D721Med (cell line): ENCODE measurements at regions not wholly inside any gene's neighbourhood (a gene's known extent, or its start where the extent isn't known, plus 50 kb on each side); places are given as distances from the start of the nearest gene placed in this dataset.

Experiments
- DNase-seq: peaks from one replicate; pipeline ENCODE4 v3.0.0; 2011; ENCODE audit warnings: low spot score; ENCODE audit not compliant: insufficient read length
- FAIRE-seq: peaks from 2 replicates; lab custom pipeline; 2011; peaks lifted over from hg19 to GRCh38; lab: Jason Lieb, UNC
- TF ChIP-seq, protein P1 (sequence below): IDR thresholded peaks from 2 replicates; pipeline ENCODE4 v1.5.1; 2012; ENCODE audit warnings: mild to moderate bottlenecking, control low read depth; ENCODE audit not compliant: insufficient read depth; ENCODE audit errors: missing control alignments

DNA sequence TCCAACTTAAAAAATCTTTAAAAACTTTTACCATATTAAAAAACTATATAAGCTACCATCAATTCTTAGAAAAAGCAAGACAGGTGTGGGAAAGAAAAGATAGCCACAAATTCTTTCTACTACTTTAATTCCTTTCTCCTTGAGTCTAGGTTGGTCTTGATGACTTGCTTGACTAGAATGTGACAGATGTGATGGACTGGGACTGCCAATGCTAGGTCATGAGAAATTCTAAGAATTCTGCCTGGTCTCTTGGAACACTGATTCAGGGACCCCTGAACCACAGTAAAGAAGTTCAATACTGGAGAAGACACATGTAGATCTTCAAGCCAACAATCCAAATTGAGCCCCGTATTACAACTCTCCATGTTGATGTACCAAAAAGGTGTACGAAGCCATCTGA, 326.6 kb upstream of the B3GALT2 start:
- DNase-seq (no peak), FAIRE-seq (no peak)

DNA sequence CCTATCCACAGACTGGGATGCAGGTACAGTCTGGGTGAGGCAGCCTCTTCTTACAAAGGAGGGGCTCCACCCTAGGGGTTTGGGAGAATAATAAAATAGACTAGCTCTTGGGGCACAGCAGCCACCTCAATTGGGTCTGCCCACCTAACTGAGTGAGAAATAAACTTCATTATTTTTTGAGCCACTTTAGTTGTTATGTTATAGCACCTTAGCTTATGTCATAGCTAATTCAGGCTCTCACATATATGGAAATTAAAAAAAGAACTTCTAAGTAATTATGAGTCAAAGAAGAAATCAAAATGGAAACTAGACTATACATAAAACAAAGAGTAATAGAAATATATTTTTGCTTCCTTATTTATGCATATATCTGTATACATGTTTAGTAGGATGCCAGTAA, 318.5 kb upstream of the B3GALT2 start:
- TF ChIP-seq, protein P1, sequence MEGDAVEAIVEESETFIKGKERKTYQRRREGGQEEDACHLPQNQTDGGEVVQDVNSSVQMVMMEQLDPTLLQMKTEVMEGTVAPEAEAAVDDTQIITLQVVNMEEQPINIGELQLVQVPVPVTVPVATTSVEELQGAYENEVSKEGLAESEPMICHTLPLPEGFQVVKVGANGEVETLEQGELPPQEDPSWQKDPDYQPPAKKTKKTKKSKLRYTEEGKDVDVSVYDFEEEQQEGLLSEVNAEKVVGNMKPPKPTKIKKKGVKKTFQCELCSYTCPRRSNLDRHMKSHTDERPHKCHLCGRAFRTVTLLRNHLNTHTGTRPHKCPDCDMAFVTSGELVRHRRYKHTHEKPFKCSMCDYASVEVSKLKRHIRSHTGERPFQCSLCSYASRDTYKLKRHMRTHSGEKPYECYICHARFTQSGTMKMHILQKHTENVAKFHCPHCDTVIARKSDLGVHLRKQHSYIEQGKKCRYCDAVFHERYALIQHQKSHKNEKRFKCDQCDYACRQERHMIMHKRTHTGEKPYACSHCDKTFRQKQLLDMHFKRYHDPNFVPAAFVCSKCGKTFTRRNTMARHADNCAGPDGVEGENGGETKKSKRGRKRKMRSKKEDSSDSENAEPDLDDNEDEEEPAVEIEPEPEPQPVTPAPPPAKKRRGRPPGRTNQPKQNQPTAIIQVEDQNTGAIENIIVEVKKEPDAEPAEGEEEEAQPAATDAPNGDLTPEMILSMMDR, result no peak
- FAIRE-seq (no peak), DNase-seq (no peak)

More for the DNA sequence above, 326.6 kb upstream of the B3GALT2 start:
- TF ChIP-seq, protein P1, result no peak

DNA sequence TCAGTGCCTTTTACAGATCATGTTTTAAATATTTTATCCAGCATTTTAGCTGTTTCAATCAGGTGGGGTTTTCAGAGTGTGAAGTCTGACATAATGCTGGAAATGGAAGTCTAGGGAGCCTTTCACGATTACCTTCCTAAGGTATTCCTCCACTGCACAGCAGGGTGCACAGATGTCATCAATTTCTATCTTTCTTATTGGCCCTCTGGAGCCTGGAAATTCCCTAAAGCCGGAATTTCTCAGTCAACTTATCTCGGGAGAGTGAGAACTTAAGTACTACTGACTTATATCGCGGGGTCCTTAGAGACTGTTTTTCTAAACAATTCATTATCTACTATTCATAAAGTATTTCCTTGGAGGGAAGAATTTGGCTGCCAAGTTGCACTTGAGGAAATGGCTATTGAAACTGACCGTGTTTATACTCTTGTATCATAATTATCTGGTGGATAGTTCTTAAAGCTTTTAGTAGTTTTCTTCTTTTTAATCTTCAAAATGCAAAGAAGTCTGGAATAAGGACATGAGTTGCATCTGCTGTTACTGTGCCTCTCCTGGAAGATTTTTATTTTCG, 311.8 kb upstream of the B3GALT2 start:
- TF ChIP-seq, protein P1, result no peak
- FAIRE-seq, result peak; percentile 21
- DNase-seq, result no peak

DNA sequence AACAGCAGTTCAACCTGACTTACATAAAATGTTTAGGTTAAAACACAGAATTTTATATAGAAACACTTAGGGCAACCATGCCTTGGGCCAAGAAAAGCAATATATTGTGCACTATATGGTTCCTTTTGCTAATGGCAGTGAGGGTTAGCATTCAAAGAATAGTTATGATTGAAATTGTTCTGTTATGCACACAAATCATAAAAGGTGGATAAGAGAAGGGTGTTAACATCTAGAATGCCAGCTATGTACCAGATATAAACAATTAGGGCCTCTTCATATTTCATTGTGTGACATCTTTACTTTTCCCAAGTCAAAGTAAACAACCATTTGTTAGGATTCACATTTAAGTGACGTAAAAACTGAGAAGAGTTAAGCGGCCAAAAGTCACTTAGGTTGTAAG, 308.0 kb upstream of the B3GALT2 start:
- DNase-seq (no peak), FAIRE-seq (no peak)
- TF ChIP-seq, protein P1, result no peak

DNA sequence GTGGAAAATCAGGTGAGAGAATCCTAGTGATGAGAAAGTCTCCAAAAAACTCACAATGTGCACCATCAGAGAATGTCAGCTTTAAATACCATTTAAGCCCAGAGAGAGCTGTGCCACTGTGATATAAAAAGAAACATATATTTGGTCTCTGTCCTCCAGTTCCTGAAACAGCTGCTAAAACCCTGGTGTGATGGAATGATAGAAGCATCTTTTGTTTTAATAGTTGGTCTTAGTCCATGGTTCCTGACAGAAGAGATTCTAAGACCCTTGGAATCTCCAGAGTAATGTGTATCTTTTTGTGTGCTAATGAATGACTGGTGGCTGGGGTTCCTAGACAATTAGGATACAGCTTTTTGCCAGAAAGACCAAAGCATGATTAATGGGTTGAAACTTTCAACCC, 302.8 kb upstream of the B3GALT2 start:
- FAIRE-seq (no peak), DNase-seq (no peak)
- TF ChIP-seq, protein P1, result no peak

DNA sequence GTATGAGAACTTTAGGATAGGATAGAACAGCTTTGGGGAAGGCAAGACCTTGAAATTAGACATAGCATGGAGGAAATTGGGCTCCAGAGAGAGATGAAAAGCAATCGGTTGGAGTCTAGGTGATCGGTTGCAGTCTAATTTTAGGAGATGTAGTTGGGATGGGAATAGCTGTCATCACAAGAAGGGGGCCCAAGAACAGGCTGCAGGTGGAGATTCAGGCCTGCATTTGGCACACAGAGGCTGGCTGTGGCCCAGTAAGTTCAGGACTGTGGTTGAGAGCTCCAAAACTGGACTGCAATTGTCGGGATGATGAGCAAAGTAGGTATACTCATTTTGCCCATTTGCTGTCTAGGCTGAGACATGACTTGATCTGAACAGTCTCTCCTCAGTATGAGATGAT, 301.3 kb upstream of the B3GALT2 start:
- DNase-seq, result no peak
- TF ChIP-seq, protein P1, result no peak
- no peak for FAIRE-seq

DNA sequence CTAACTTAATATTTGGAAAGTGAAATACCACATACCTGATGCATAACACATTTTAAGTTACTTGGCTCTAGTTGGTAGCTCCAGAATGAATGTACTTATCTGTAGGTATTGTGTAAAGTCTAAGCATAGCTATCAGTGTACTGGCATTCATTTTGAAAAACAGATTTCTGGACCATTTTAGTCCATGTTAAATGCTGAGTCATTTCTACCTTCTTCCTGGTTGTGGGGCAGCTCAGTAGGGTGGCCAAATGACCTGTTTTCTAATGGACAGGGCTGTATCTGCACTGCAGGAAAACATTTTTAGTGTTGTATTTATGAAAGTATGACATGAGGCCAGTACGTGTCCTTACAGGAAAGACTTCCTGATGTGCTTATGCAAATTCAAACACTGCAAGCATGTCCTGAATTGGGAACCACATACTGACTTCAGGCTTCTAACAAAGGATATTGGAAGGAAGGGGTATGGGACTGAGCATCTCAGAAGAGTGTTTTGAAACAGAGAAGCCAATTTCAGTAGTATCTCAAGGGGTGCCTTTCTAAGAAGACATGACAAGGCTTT, 300.3 kb upstream of the B3GALT2 start:
- no peak for FAIRE-seq

More for the DNA sequence above, 300.3 kb upstream of the B3GALT2 start:
- DNase-seq, result no peak
- TF ChIP-seq, protein P1, result no peak
